ENCODE measurements at regions not wholly inside any gene's neighbourhood (a gene's known extent, or its start where the extent isn't known, plus 50 kb on each side); places are given as distances from the start of the nearest gene placed in this dataset.

DNA sequence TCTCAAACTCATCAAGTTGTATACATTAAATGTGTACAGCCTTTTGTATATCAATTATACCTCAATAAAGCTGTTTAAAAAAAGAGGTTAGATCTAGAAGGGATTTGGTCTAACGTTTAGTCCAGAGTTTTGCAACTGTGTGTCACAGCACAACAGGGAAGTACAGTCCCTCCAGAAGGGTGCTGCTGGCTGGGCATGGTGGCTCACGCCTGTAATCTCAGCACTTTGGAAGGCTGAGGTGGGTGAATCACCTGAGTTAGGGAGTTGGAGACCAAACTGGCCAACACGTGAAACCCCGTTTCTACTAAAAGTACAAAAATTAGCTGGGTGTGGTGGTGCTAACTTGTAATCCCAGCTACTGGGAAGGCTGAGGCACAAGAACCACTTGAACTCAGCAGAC, 78.3 kb upstream of the HAO2 start:
- H3K27ac ChIP-seq: no peak overlapping the region
- TF ChIP-seq, protein P1, sequence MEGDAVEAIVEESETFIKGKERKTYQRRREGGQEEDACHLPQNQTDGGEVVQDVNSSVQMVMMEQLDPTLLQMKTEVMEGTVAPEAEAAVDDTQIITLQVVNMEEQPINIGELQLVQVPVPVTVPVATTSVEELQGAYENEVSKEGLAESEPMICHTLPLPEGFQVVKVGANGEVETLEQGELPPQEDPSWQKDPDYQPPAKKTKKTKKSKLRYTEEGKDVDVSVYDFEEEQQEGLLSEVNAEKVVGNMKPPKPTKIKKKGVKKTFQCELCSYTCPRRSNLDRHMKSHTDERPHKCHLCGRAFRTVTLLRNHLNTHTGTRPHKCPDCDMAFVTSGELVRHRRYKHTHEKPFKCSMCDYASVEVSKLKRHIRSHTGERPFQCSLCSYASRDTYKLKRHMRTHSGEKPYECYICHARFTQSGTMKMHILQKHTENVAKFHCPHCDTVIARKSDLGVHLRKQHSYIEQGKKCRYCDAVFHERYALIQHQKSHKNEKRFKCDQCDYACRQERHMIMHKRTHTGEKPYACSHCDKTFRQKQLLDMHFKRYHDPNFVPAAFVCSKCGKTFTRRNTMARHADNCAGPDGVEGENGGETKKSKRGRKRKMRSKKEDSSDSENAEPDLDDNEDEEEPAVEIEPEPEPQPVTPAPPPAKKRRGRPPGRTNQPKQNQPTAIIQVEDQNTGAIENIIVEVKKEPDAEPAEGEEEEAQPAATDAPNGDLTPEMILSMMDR (conservative IDR thresholded peaks at IDR 0.05): no peak
- no peak for TF ChIP-seq ZFX (IDR thresholded peaks at IDR 0.05)

DNA sequence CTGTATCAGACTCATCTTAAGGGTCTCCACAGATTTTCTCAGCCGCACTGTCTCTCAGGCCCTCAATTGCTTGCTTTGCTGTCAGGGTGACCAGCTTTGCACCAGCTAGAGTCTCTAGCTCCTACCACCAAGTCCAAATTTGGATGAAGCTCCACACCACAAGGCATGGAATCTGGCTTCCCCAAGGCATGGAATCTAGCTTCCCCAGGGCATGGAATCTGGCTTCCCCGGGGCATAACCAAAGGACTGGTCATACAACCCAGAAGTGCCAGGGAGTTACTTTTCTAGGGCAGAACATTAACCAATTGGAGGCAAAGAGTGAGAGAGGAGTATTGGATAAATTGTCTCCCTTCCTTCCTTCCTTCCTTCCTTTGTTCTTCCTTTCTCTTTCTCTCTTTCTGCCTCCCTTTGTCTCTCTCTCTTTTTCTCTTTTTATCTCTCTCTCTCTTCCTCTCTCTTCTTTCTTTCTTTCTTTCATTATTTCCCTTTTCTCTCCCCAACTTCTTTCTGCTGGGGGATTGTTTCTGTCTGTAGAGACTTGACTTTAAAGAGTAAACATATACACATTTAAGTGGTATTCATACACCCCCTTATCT, 76.9 kb upstream of the HAO2 start:
- H3K27ac ChIP-seq: no peak overlapping the region
- no peak for TF ChIP-seq ZFX (IDR thresholded peaks at IDR 0.05)
- TF ChIP-seq, protein P1 (conservative IDR thresholded peaks at IDR 0.05): no peak

GRCh38 chr1:119293797-119294196, 74.8 kb upstream of the HAO2 start:
- no peak for TF ChIP-seq ZFX (IDR thresholded peaks at IDR 0.05)
- TF ChIP-seq, protein P1 (conservative IDR thresholded peaks at IDR 0.05): no peak

DNA sequence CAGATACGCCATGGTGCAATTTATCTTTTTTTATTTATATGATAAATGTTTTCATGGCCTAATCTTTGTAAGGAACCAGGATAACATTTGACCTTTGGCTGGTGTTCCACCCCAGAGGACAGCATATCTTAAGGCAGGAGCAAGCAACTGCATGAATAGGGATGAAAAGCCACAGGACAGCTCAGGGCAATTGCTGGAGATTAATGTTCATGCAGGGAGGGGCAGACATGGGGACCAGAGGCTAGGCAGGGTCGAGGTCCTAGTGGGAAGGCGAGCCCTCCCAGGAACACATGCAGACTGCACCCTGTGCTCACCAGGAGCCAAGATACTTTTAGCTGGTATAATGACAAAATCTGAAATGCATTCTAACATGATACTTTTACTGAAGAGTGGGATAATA, 74.4 kb upstream of the HAO2 start:
- TF ChIP-seq, protein P1 (conservative IDR thresholded peaks at IDR 0.05): no peak
- TF ChIP-seq ZFX (IDR thresholded peaks at IDR 0.05): no peak

More at GRCh38 chr1:119293797-119294196, 74.8 kb upstream of the HAO2 start:
- H3K27ac ChIP-seq: no peak overlapping the region

GRCh38 chr1:119294722-119295121, 73.9 kb upstream of the HAO2 start:
- no peak for TF ChIP-seq ZFX (IDR thresholded peaks at IDR 0.05)
- TF ChIP-seq, protein P1 (conservative IDR thresholded peaks at IDR 0.05): no peak
- H3K27ac ChIP-seq: no peak overlapping the region

More for the DNA sequence above, 74.4 kb upstream of the HAO2 start:
- no peak overlapping the region for H3K27ac ChIP-seq

DNA sequence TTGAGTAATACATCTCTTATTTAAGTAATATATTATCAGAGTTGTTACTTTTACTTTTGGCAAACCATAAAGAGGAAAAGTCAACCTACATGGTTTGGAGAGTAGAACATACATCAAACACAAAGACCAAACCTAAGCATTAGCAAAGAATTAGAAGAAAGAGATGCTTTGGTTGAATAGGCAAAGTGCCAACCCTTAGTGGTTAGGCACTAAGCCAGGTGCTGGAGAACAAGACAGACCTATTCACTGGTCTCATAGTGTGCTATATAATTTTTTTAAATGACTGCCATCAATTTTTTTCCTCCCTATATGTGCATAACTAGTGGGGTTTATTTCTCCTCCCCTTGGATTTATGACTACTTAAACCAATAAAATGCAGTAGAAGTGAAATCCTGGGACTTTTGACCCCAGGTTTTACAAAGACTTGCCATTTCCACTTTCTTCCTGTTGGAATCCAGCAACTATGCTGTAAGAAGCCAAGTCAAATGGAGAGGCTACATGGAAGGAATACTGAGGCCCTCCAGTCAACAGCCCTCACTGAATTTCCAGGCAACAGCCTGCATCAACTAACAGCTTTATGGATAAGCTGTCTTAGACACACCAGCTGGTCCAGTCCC, 69.8 kb upstream of the HAO2 start:
- no peak overlapping the region for H3K27ac ChIP-seq
- TF ChIP-seq ZFX (IDR thresholded peaks at IDR 0.05): no peak
- TF ChIP-seq, protein P1 (conservative IDR thresholded peaks at IDR 0.05): no peak

- H3K27ac ChIP-seq: no peak overlapping the region
- TF ChIP-seq, protein P1 (conservative IDR thresholded peaks at IDR 0.05): no peak
- no peak for TF ChIP-seq ZFX (IDR thresholded peaks at IDR 0.05)
These were observed 66.6 kb upstream of the HAO2 start for GRCh38 chr1:119302011-119302410.
